A549 (cell line): ENCODE measurements at regions not wholly inside any gene's neighbourhood (a gene's known extent, or its start where the extent isn't known, plus 50 kb on each side); places are given as distances from the start of the nearest gene placed in this dataset.

Source experiments
- EP300 ChIP-seq, 2 experiments: fragments of >200 bp; sonication (Bioruptor Twin); formaldehyde crosslinking; IDR thresholded peaks; 2 replicates in 1 of 2; 3 replicates in 1 of 2; pipeline ENCODE4 v1.6.1; 2016 to 2017
- JUNB ChIP-seq: fragments of >200 bp; sonication (Bioruptor Twin); formaldehyde crosslinking; IDR thresholded peaks from 2 replicates; pipeline ENCODE4 v1.6.1; 2016
- REST ChIP-seq: fragments of 200-600 bp; sonication (generic); IDR thresholded peaks from 2 replicates; pipeline ENCODE4 v1.6.1; 2016; ENCODE audit warnings: antibody characterized with exemption, mild to moderate bottlenecking, moderate library complexity
- RNF2 ChIP-seq: fragments of 200-600 bp; sonication (generic); IDR thresholded peaks from 2 replicates; pipeline ENCODE4 v1.6.1; 2016; ENCODE audit warnings: low read depth, mild to moderate bottlenecking, antibody characterized with exemption, moderate library complexity, borderline replicate concordance

DNA sequence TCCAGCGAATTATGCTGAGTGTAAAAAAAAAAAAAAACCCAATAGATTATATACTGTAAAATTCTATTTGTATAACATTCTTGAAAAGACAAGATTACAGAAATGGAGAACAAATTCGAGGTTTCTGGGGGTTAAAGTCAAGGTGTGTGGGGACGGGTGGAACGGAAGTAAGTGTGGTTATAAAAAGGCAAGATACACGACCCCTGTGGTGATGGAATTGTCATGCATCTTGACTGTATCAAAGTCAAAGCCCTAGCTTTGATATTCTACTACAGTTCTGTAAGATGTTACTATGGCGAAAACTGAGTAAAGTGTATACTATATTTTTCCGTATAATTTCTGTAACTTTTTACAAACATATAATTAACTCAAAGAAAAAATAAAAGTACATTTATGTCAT is 718.2 kb upstream of the PCDH15 start:
- TF ChIP-seq REST (no peak), RNF2 (no peak), EP300 (IDR thresholded peaks at IDR 0.05) (no peak), JUNB (no peak)
